PFSK-1 (cell line): ENCODE measurements at regions not wholly inside any gene's neighbourhood (a gene's known extent, or its start where the extent isn't known, plus 50 kb on each side); places are given as distances from the start of the nearest gene placed in this dataset.

ENCODE experiments used
- REST ChIP-seq, 2 experiments: IDR thresholded peaks; 2 replicates each; pipeline versions ENCODE4 v1.6.1 to v1.8.0; 2011 to 2012; ENCODE audit warnings: low read depth in 2 of 2, low read length in 2 of 2, control low read depth in 1 of 2, inconsistent platforms in 1 of 2, mild to moderate bottlenecking in 1 of 2, moderate library complexity in 1 of 2; ENCODE audit not compliant: insufficient read depth in 1 of 2
- SIN3A ChIP-seq: IDR thresholded peaks from 2 replicates; pipeline ENCODE4 v1.6.1; 2012; ENCODE audit warnings: mild to moderate bottlenecking, low read length, moderate library complexity, borderline replicate concordance; ENCODE audit not compliant: insufficient read depth
- TAF1 ChIP-seq: IDR thresholded peaks from 2 replicates; pipeline ENCODE4 v1.6.1; 2012; ENCODE audit warnings: low read length, control low read depth, borderline replicate concordance; ENCODE audit not compliant: insufficient read depth

GRCh38 chr6:91826128-91826527 lies 1239.3 kb upstream of the MAP3K7 start:
- TF ChIP-seq TAF1 (no peak), SIN3A (no peak), REST (IDR thresholded peaks at IDR 0.05; ENCODE audit: insufficient read depth in 1 of 2, low read depth in 2 of 2, low read length in 2 of 2) (no peak)
